OCI-LY1 (cell line): ENCODE measurements at regions not wholly inside any gene's neighbourhood (a gene's known extent, or its start where the extent isn't known, plus 50 kb on each side); places are given as distances from the start of the nearest gene placed in this dataset.

Experiments used
- H2AFZ ChIP-seq: fragments of 200-600 bp; sonication (generic), shearing (Covaris generic); 2 replicates; pipeline ENCODE4 v1.6.0; 2014; ENCODE audit warnings: antibody characterized with exemption, mild to moderate bottlenecking, low read length
- H3F3A ChIP-seq: fragments of 200-600 bp; sonication (generic), shearing (Covaris generic); 2 replicates; pipeline ENCODE4 v1.6.0; 2014; ENCODE audit warnings: mild to moderate bottlenecking, antibody characterized with exemption, low read length, moderate library complexity; ENCODE audit not compliant: insufficient read depth
- H3K27ac ChIP-seq: fragments of 200-600 bp; sonication (generic); 2 replicates; pipeline ENCODE4 v1.5.1; 2014; ENCODE audit warnings: low read length, mixed run types, mild to moderate bottlenecking, low read depth; ENCODE audit not compliant: poor library complexity, severe bottlenecking
- H3K27me3 ChIP-seq: fragments of 200-600 bp; sonication (generic); 2 replicates; pipeline ENCODE4 v1.6.0; 2014; ENCODE audit warnings: antibody characterized with exemption, mild to moderate bottlenecking, low read length, moderate library complexity; ENCODE audit not compliant: insufficient read depth
- H3K36me3 ChIP-seq: fragments of 200-600 bp; sonication (generic); 2 replicates; pipeline ENCODE4 v1.6.1; 2014; ENCODE audit warnings: mild to moderate bottlenecking, antibody characterized with exemption, low read length, moderate library complexity, mixed read lengths; ENCODE audit not compliant: insufficient read depth
- H3K4me1 ChIP-seq: fragments of 200-600 bp; sonication (generic); 2 replicates; pipeline ENCODE4 v1.5.1; 2014; ENCODE audit warnings: mild to moderate bottlenecking, low read length, moderate library complexity; ENCODE audit not compliant: insufficient read depth, severe bottlenecking
- H3K4me2 ChIP-seq: fragments of 200-600 bp; sonication (generic), shearing (Covaris generic); 2 replicates; pipeline ENCODE4 v1.6.1; 2014; ENCODE audit warnings: low read length
- H3K4me3 ChIP-seq: fragments of 200-600 bp; sonication (generic); 2 replicates; pipeline ENCODE4 v1.5.1; 2014; ENCODE audit warnings: low read length, low read depth, mild to moderate bottlenecking, mixed read lengths; ENCODE audit not compliant: poor library complexity, severe bottlenecking
- H3K79me2 ChIP-seq: fragments of 200-600 bp; shearing (Covaris generic); 2 replicates; pipeline ENCODE4 v1.6.1; 2016; ENCODE audit warnings: mixed run types, low read length, mixed read lengths; ENCODE audit not compliant: insufficient read depth
- H3K9ac ChIP-seq: fragments of 200-600 bp; sonication (generic), shearing (Covaris generic); 2 replicates; pipeline ENCODE4 v1.6.1; 2014; ENCODE audit warnings: mild to moderate bottlenecking, low read length, mixed read lengths
- H3K9me2 ChIP-seq: fragments of 200-600 bp; sonication (generic), shearing (Covaris generic); 2 replicates; pipeline ENCODE4 v1.6.1; 2014; ENCODE audit warnings: low read depth, mild to moderate bottlenecking, low read length, mixed read lengths
- H3K9me3 ChIP-seq: fragments of 200-600 bp; shearing (Covaris generic); 2 replicates; pipeline ENCODE4 v1.6.1; 2014; ENCODE audit warnings: low read length, mixed read lengths
- H4K20me1 ChIP-seq: fragments of 200-600 bp; sonication (generic), shearing (Covaris generic); 2 replicates; pipeline ENCODE4 v1.6.0; 2016; ENCODE audit warnings: mild to moderate bottlenecking, low read length; ENCODE audit not compliant: insufficient read depth
- CTCF ChIP-seq: fragments of 200-600 bp; sonication (generic), shearing (Covaris generic); IDR thresholded peaks from 2 replicates; pipeline ENCODE4 v1.5.1; 2017; ENCODE audit warnings: mild to moderate bottlenecking, antibody characterized with exemption, low read length, moderate library complexity, mixed read lengths
- EZH2 ChIP-seq: fragments of 200-600 bp; sonication (generic), shearing (Covaris generic); IDR thresholded peaks from 2 replicates; pipeline ENCODE4 v1.8.0; 2017; ENCODE audit warnings: borderline replicate concordance, mixed run types, mild to moderate bottlenecking, antibody characterized with exemption, low read length, moderate library complexity, mixed read lengths

- Histone ChIP-seq H3K27me3 (no peaks in the 10 kb centered on the region), H3K79me2 (no peaks in the 10 kb centered on the region), H3K27ac (no peak overlapping the region), H3F3A (no peaks in the 10 kb centered on the region), H3K4me1 (no peaks in the 10 kb centered on the region), H3K9me2 (no peaks in the 10 kb centered on the region), H3K4me3 (no peak overlapping the region), H4K20me1 (no peaks in the 10 kb centered on the region), H2AFZ (no peak overlapping the region), H3K4me2 (no peak overlapping the region), H3K9me3 (no peaks in the 10 kb centered on the region), H3K9ac (no peak overlapping the region), H3K36me3 (no peaks in the 10 kb centered on the region)
- TF ChIP-seq CTCF (no peak), EZH2 (no peak)
These were observed 163.3 kb upstream of the CTSO start for GRCh38 chr4:156116991-156117390.

GRCh38 chr4:156113138-156113765, 159.6 kb upstream of the CTSO start:
- Histone ChIP-seq H3K27ac (no peak overlapping the region), H3K36me3 (no peaks in the 10 kb centered on the region), H3K79me2 (no peaks in the 10 kb centered on the region), H2AFZ (no peak overlapping the region), H3K27me3 (no peaks in the 10 kb centered on the region), H3K9me2 (no peaks in the 10 kb centered on the region), H3K4me1 (no peaks in the 10 kb centered on the region), H3F3A (no peaks in the 10 kb centered on the region), H3K4me3 (no peak overlapping the region), H3K9ac (no peak overlapping the region), H3K4me2 (no peak overlapping the region), H4K20me1 (no peaks in the 10 kb centered on the region), H3K9me3 (no peaks in the 10 kb centered on the region)
- no peak for TF ChIP-seq EZH2
- peak; percentile 35; the same call in 1 of the 2 replicates for TF ChIP-seq CTCF

GRCh38 chr4:156111686-156112085, 158.0 kb upstream of the CTSO start:
- Histone ChIP-seq H3K4me3 (no peak overlapping the region), H3K9me3 (no peaks in the 10 kb centered on the region), H3K4me2 (no peak overlapping the region), H4K20me1 (no peaks in the 10 kb centered on the region), H3K9ac (no peak overlapping the region), H3K79me2 (no peaks in the 10 kb centered on the region), H3K9me2 (no peaks in the 10 kb centered on the region), H2AFZ (no peak overlapping the region), H3F3A (no peaks in the 10 kb centered on the region), H3K27ac (no peak overlapping the region), H3K36me3 (no peaks in the 10 kb centered on the region), H3K4me1 (no peaks in the 10 kb centered on the region), H3K27me3 (no peaks in the 10 kb centered on the region)
- TF ChIP-seq CTCF = no peak
- no peak for TF ChIP-seq EZH2
